Heart left ventricle (tissue), 13 donors: ENCODE measurements at regions not wholly inside any gene's neighbourhood (a gene's known extent, or its start where the extent isn't known, plus 50 kb on each side); places are given as distances from the start of the nearest gene placed in this dataset.

Experiments
- POLR2A ChIP-seq, 2 donors: fragments of 450-650 bp; IDR thresholded peaks; one replicate each; pipeline ENCODE4 v1.6.1; 2017; ENCODE audit warnings: antibody characterized with exemption in 2 of 2, mild to moderate bottlenecking in 2 of 2, moderate library complexity in 2 of 2
- TF ChIP-seq, protein P1 (sequence below), 12 donors: fragments of 200-600 bp; sonication (generic) in 4 of 12; IDR thresholded peaks; one replicate each; pipeline versions ENCODE4 v1.5.0 to v1.8.0; 2018 to 2022; ENCODE audit warnings: antibody characterized with exemption in 12 of 12, mild to moderate bottlenecking in 5 of 12
- donor health status: ischemic (EF 13 %, LVEDD 7.1; RV severe dilation, severe dysfunction).
- donor health status: DM: no; HTN: yes; CAD: no.
- donor health status: DM: no; HTN: no; CAD: no.
- donor health status: ischemic (EF 25% LVEDD 6.9; RV normal size, moderate dysfunction).
- donor health status: ischemic (EF 25% LVEDD 5.7; RV mildly dilated, moderate dysfunction).
- donor health status: ischemic (EF 35%, LVEDD 5.7; RV mildly dilated, moderate dysfunction).
- donor health status: nonischemic (EF 11% LVEDD 7.7; RV severe dilation, severe dysfunction).
- donor health status: DM: yes; HTN: yes; CAD: no.
- donor health status: PGD.
- donor health status: ischemic (EF 29% LVEDD 5.4; RV normal size, mild dysfunction).
- donor health status: nonischemic (EF 23%, LVEDD 6.1; RV moderate dilation, normal function).

DNA sequence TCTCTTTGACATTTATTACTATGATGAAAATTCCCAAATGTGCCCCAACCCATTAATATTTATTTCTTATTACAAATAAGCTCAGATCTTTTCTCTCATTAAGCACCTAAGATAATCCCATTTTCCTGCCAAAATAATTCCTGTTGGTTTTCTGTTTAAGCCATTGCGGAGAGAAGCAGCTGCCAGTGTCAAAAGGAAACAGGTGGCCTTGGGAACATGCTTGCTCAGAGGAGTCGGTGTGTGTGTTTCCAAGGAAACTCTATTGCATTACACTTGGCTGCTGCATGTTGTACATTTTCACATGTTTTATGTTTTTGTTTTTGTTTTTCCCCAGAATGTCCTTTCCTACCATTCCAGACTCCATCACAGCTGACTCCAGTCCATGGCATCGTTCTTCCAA, 56.4 kb downstream of the CD24 start:
- TF ChIP-seq, protein P1, sequence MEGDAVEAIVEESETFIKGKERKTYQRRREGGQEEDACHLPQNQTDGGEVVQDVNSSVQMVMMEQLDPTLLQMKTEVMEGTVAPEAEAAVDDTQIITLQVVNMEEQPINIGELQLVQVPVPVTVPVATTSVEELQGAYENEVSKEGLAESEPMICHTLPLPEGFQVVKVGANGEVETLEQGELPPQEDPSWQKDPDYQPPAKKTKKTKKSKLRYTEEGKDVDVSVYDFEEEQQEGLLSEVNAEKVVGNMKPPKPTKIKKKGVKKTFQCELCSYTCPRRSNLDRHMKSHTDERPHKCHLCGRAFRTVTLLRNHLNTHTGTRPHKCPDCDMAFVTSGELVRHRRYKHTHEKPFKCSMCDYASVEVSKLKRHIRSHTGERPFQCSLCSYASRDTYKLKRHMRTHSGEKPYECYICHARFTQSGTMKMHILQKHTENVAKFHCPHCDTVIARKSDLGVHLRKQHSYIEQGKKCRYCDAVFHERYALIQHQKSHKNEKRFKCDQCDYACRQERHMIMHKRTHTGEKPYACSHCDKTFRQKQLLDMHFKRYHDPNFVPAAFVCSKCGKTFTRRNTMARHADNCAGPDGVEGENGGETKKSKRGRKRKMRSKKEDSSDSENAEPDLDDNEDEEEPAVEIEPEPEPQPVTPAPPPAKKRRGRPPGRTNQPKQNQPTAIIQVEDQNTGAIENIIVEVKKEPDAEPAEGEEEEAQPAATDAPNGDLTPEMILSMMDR (IDR thresholded peaks at IDR 0.05), result no peak
- TF ChIP-seq POLR2A (IDR thresholded peaks at IDR 0.05), result no peak
